Activated naive CD8-positive, alpha-beta T cell treated with anti-CD3 and anti-CD28 coated beads, Interleukin-2, amount 50 U/mL, for 24 hours (primary cell): ENCODE measurements at regions not wholly inside any gene's neighbourhood (a gene's known extent, or its start where the extent isn't known, plus 50 kb on each side); places are given as distances from the start of the nearest gene placed in this dataset.

Experiments
- ATAC-seq: fragments of 150-1000 bp; cut with Tn5 transposase; one replicate; pipeline ENCODE4 v1.10.0; 2021
- DNase-seq: peaks from one replicate; pipeline ENCODE4 v3.0.0; 2021
- H3K27ac Mint-ChIP-seq: one replicate; pipeline ENCODE4 v1.8.0; 2021; ENCODE audit warnings: mild to moderate bottlenecking, mixed read lengths
- H3K27me3 Mint-ChIP-seq: one replicate; pipeline ENCODE4 v1.8.0; 2021; ENCODE audit warnings: mixed read lengths
- H3K36me3 Mint-ChIP-seq: one replicate; pipeline ENCODE4 v1.8.0; 2021; ENCODE audit warnings: low read depth, mixed read lengths
- H3K4me1 Mint-ChIP-seq: one replicate; pipeline ENCODE4 v1.8.0; 2021; ENCODE audit warnings: mixed read lengths
- H3K4me3 Mint-ChIP-seq: one replicate; pipeline ENCODE4 v1.8.0; 2021; ENCODE audit warnings: mild to moderate bottlenecking, moderate library complexity, mixed read lengths
- H3K9me3 Mint-ChIP-seq: one replicate; pipeline ENCODE4 v1.8.0; 2021; ENCODE audit warnings: mixed read lengths

DNA sequence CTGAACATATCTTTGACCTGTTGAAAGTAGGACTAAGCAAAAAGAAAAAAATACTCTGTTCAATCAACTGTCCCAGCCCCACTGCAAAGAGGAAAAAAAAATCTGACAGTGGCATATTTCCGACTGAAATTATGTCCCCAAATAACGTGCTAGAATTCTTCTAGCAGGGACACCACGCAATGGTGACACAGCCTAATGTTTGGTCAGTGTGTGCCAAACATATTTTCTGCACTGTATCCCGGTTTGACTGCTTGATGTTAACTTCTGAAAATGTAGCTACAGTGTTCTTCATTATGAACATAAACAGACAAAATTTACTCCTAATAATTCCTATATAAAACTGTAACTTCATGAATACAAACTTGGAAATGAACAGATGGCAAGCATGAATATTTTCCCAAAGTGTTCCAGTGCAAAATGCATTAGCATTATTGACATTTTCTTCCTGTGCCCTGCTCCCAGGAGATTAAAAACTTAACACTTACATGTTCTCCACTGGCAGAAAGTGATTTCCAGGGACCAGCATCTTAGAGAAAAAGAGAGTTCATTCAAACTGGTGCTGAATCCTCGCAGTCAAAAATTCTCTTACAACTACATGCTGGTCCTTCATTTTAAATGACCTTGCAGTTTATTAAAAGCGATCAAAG is 72.4 kb upstream of the SYT1 start:
- Mint-ChIP-seq H3K27me3 (no peaks in the 10 kb centered on the region), H3K4me3 (no peak overlapping the region), H3K4me1 (no peaks in the 10 kb centered on the region), H3K27ac (no peak overlapping the region), H3K36me3 (no peaks in the 10 kb centered on the region), H3K9me3 (peaks cover 26% of the 10 kb centered on the region)
- no peak for ATAC-seq
- DNase-seq, result no peak

DNA sequence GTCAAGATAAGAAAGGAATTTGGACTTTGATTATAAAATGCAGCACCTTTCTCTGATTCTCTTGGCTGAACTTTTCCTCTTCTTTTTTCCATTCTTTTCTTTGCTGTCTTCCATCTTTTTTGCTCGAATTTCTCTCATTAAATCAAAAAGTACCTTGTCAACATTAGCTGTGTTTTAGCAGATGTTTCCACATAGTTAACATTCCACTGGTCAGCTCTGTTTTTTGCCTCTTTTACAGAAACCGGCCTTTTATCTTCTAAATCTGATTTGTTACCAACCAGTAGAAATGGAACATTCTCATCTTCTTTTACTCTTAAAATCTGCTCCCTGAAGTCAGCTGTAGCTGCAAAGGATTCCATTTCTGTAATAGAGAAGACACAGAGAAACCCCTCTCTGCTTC is 71.1 kb upstream of the SYT1 start:
- no peaks in the 10 kb centered on the region for H3K27me3 Mint-ChIP-seq
- H3K4me3 Mint-ChIP-seq, result no peak overlapping the region

DNA sequence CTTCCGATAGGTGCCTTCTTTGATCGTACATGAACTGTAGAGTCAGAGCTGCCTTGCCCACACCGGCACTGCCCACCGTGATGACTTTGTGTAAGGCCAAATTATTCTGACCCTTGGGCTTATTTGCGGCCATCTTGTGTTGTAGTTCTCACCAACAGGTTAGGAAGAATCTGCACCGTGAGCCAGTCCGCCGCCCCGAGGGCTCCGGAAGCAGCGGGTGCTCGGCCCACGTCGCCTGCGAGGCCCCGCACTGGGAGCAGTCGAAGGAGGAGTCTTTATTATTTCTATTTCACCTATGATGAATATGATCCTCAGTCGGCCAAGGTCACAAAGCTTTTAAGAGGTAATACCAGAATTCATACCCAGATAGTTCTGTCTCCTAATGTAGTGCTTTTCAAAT is 70.6 kb upstream of the SYT1 start:
- no peaks in the 10 kb centered on the region for H3K27me3 Mint-ChIP-seq
- DNase-seq, result no peak
- H3K27ac Mint-ChIP-seq, result no peak overlapping the region
- H3K9me3 Mint-ChIP-seq, result peaks cover 20% of the 10 kb centered on the region
- no peaks in the 10 kb centered on the region for H3K4me1 Mint-ChIP-seq
- ATAC-seq, result no peak
- H3K4me3 Mint-ChIP-seq, result no peak overlapping the region
- no peaks in the 10 kb centered on the region for H3K36me3 Mint-ChIP-seq

More for the DNA sequence above, 71.1 kb upstream of the SYT1 start:
- ATAC-seq, result no peak
- no peak for DNase-seq
- Mint-ChIP-seq H3K36me3 (no peaks in the 10 kb centered on the region), H3K27ac (no peak overlapping the region), H3K4me1 (no peaks in the 10 kb centered on the region), H3K9me3 (peaks cover 23% of the 10 kb centered on the region)

DNA sequence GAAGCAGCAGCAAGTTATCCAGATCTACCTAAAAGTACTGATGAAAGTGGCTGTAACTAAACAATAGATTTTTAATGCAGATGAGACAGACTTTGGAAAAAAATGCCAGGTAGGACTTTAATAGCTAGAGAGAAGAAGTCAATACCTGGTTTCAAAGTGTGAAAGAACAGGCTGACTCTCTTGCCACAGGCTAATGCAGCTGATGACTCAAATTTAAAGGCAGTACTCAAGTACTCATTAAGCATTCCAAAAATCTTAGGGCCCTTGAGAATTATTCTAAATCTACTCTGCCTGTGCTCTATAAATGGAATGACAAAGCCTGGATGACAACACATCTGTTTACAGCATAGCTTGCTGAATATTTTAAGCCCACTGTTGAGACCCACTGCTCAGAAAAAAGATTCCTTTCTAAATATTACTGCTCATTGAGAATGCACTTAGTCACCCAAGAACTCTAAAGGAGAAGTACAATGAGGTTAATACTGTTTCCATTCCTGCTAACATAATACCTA is 68.6 kb upstream of the SYT1 start:
- Mint-ChIP-seq H3K27ac (no peak overlapping the region), H3K9me3 (peaks cover 12% of the 10 kb centered on the region), H3K27me3 (no peaks in the 10 kb centered on the region), H3K36me3 (no peaks in the 10 kb centered on the region), H3K4me1 (no peaks in the 10 kb centered on the region), H3K4me3 (no peak overlapping the region)
- DNase-seq, result no peak
- no peak for ATAC-seq

DNA sequence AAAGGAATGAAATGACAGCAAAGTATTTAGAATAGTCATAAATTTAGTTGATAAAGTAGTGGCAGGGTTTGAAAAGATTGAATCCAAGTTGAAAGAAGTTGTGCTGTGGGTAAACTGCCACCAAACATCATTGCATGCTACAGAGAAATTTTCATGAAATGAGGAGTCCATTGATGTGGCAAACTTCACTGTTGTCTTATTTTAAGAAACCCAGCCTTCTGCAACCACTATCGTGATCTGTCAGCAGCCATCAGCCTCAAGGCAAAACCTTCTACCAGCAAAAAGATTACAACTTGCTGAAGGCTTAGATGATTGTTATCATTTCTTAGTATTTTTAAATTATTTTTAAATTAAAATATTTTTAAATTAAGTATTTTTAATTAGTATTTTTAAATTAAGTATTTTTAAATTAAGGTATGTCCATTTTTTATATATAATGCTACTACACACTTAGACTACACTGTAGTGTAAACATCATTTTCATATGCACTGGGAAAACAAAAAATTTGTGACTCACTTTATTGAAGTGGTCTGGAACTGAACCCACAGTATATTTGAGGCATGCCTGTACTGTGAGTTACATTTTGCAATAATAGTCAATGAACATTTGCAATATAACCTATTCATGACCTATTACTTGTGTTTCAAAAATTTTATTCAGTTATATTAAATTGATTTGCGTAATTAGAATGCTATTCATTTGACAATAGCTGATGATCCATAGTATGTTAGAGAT is 67.2 kb upstream of the SYT1 start:
- Mint-ChIP-seq H3K4me3 (no peak overlapping the region), H3K36me3 (no peaks in the 10 kb centered on the region), H3K4me1 (no peaks in the 10 kb centered on the region), H3K9me3 (peaks cover 12% of the 10 kb centered on the region), H3K27ac (no peak overlapping the region), H3K27me3 (no peaks in the 10 kb centered on the region)
- ATAC-seq (no peak), DNase-seq (no peak)

DNA sequence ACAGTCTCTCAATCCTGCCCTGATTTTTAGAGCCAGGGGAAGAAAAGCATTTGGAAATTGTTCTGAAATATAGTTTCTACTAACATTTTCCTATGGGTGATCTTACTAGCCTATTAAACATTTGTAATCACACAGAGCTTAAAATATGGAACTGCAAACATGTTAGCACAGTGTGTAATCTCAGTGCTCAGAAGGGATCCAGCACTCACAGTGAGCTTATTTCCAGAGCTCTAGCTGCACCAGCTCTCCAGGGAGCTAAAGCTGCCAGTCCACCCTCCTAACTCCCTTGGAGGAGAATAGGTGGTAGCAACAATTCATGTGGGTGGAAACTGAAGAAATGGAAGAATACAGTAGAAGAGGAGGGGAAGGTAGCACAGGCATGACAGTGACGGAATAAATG is 64.9 kb upstream of the SYT1 start:
- Mint-ChIP-seq H3K36me3 (no peaks in the 10 kb centered on the region), H3K27ac (no peak overlapping the region), H3K4me3 (no peak overlapping the region), H3K27me3 (no peaks in the 10 kb centered on the region), H3K4me1 (no peaks in the 10 kb centered on the region), H3K9me3 (peaks cover 7% of the 10 kb centered on the region)
- ATAC-seq (no peak), DNase-seq (no peak)

DNA sequence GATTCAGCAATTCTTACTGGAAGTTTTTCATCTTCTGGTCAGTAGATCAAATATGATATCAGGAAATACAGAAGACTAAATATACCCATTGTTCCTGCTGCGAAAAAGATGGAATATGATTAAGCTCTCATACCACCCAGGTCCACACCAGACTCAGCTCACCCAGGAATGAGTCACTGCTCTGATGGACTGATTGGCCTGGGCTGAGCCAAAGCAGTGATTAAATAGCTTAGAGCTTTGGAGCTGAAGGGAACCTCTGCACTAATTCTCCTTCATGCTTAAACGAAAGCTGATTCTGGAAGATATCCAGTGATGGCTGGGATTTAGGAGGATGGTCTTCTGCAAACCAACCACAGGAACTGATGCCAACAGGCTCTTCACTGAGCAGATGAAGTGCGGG is 62.0 kb upstream of the SYT1 start:
- Mint-ChIP-seq H3K4me3 (no peak overlapping the region), H3K36me3 (no peaks in the 10 kb centered on the region), H3K4me1 (no peaks in the 10 kb centered on the region), H3K27me3 (no peaks in the 10 kb centered on the region), H3K27ac (no peak overlapping the region), H3K9me3 (no peaks in the 10 kb centered on the region)
- DNase-seq (no peak), ATAC-seq (no peak)

DNA sequence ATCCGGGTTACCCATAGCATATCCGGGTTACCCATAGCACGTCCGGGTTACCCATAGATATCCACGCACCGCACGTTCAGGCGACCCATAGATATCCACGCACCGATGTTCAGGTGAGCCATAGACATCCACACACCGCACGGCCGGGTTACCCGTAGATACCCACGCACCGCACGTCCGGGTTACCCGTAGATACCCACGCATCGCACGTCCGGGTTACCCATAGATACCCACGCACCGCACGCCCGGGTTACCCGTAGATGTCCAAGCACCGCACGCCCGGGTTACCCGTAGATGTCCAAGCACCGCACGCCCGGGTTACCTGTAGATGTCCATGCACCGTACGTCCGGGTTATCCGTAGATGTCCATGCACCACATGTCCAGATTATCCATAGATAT is 60.3 kb upstream of the SYT1 start:
- Mint-ChIP-seq H3K27ac (no peak overlapping the region), H3K4me1 (no peaks in the 10 kb centered on the region), H3K36me3 (no peaks in the 10 kb centered on the region), H3K27me3 (no peaks in the 10 kb centered on the region), H3K9me3 (peaks cover 4% of the 10 kb centered on the region), H3K4me3 (no peak overlapping the region)
- DNase-seq (no peak), ATAC-seq (no peak)
